H9 (cell line): ENCODE measurements at regions not wholly inside any gene's neighbourhood (a gene's known extent, or its start where the extent isn't known, plus 50 kb on each side); places are given as distances from the start of the nearest gene placed in this dataset.

ENCODE experiments used
- DNase-seq: peaks from one replicate; pipeline ENCODE4 v3.0.0-alpha.2; 2017
- H2AFZ ChIP-seq: one replicate; pipeline ENCODE4 v1.6.1; 2013; ENCODE audit warnings: mild to moderate bottlenecking, low read length, control low read depth, moderate library complexity
- H2AK5ac ChIP-seq: 2 replicates; pipeline ENCODE4 v1.6.1; 2013; ENCODE audit warnings: low read length, control low read depth, mixed read lengths; ENCODE audit not compliant: insufficient read length
- H2BK120ac ChIP-seq: one replicate; pipeline ENCODE4 v1.6.1; 2013; ENCODE audit warnings: low read depth, mild to moderate bottlenecking, low read length, control low read depth, inconsistent platforms; ENCODE audit not compliant: poor library complexity, severe bottlenecking
- H2BK12ac ChIP-seq: 2 replicates; pipeline ENCODE4 v1.6.1; 2013; ENCODE audit warnings: low read length, control low read depth, mixed read lengths, low read depth; ENCODE audit not compliant: insufficient read length
- H2BK15ac ChIP-seq: 2 replicates; pipeline ENCODE4 v1.6.1; 2013; ENCODE audit warnings: low read depth, low read length, control low read depth
- H2BK20ac ChIP-seq: one replicate; pipeline ENCODE4 v1.6.1; 2013; ENCODE audit warnings: low read depth, mild to moderate bottlenecking, low read length, control low read depth, inconsistent platforms; ENCODE audit not compliant: poor library complexity, severe bottlenecking
- H2BK5ac ChIP-seq: 2 replicates; pipeline ENCODE4 v1.6.1; 2013; ENCODE audit warnings: low read length, control low read depth, mixed read lengths; ENCODE audit not compliant: insufficient read length
- H3K14ac ChIP-seq: 2 replicates; pipeline ENCODE4 v1.6.1; 2013; ENCODE audit warnings: low read length, control low read depth; ENCODE audit not compliant: insufficient read depth
- H3K18ac ChIP-seq: 2 replicates; pipeline ENCODE4 v1.6.1; 2013; ENCODE audit warnings: low read depth, mild to moderate bottlenecking, mixed read lengths, low read length, control low read depth; ENCODE audit not compliant: insufficient read length
- H3K23ac ChIP-seq: 2 replicates; pipeline ENCODE4 v1.6.1; 2013; ENCODE audit warnings: low read length, control low read depth, mixed read lengths, low read depth; ENCODE audit not compliant: insufficient read length
- H3K23me2 ChIP-seq: 2 replicates; pipeline ENCODE4 v1.6.1; 2013; ENCODE audit warnings: low read depth, mild to moderate bottlenecking, mixed read lengths, low read length, control low read depth; ENCODE audit not compliant: insufficient read length, poor library complexity, severe bottlenecking
- H3K27ac ChIP-seq: 2 replicates; pipeline ENCODE4 v1.5.1; 2013; ENCODE audit warnings: low read length, control low read depth, mixed read lengths, low read depth; ENCODE audit not compliant: insufficient read length
- H3K27me3 ChIP-seq: 2 replicates; pipeline ENCODE4 v1.6.1; 2013; ENCODE audit warnings: low read length, control low read depth, inconsistent platforms; ENCODE audit not compliant: insufficient read depth
- H3K4ac ChIP-seq: 2 replicates; pipeline ENCODE4 v1.6.1; 2013; ENCODE audit warnings: low read depth, mild to moderate bottlenecking, control low read depth, inconsistent platforms, low read length, moderate library complexity
- H3K4me1 ChIP-seq: 2 replicates; pipeline ENCODE4 v1.6.1; 2013; ENCODE audit warnings: low read length, control low read depth, inconsistent platforms; ENCODE audit not compliant: insufficient read depth
- H3K4me2 ChIP-seq: 2 replicates; pipeline ENCODE4 v1.6.1; 2013; ENCODE audit warnings: low read length, control low read depth, mixed read lengths; ENCODE audit not compliant: insufficient read length, insufficient read depth
- H3K56ac ChIP-seq: 2 replicates; pipeline ENCODE4 v1.6.1; 2013; ENCODE audit warnings: low read depth, mild to moderate bottlenecking, mixed read lengths, low read length, control low read depth; ENCODE audit not compliant: insufficient read length
- H3K79me1 ChIP-seq: 2 replicates; pipeline ENCODE4 v1.6.1; 2013; ENCODE audit warnings: low read depth, mild to moderate bottlenecking, moderate library complexity, low read length, control low read depth, inconsistent platforms; ENCODE audit not compliant: insufficient read depth, poor library complexity, severe bottlenecking
- H3K79me2 ChIP-seq: 2 replicates; pipeline ENCODE4 v1.6.1; 2013; ENCODE audit warnings: low read length, control low read depth, inconsistent platforms; ENCODE audit not compliant: insufficient read depth
- H3K9ac ChIP-seq: 2 replicates; pipeline ENCODE4 v1.6.1; 2013; ENCODE audit warnings: low read length, control low read depth, mixed read lengths; ENCODE audit not compliant: insufficient read length; ENCODE audit errors: extremely low read depth
- H3K9me3 ChIP-seq: one replicate; pipeline ENCODE4 v1.6.1; 2013; ENCODE audit warnings: low read depth, low read length, inconsistent platforms; ENCODE audit not compliant: control insufficient read depth
- H3T11ph ChIP-seq: one replicate; pipeline ENCODE4 v1.6.1; 2013; ENCODE audit warnings: mild to moderate bottlenecking, low read length, control low read depth, inconsistent platforms
- H4K20me1 ChIP-seq: one replicate; pipeline ENCODE4 v1.6.1; 2013; ENCODE audit not compliant: control insufficient read depth, insufficient read length, insufficient read depth
- H4K5ac ChIP-seq: 2 replicates; pipeline ENCODE4 v1.6.1; 2013; ENCODE audit warnings: low read depth, mild to moderate bottlenecking, mixed read lengths, low read length, control low read depth; ENCODE audit not compliant: insufficient read length
- H4K8ac ChIP-seq: replicated peaks from 2 replicates; pipeline ENCODE4 v1.6.1; 2013; ENCODE audit warnings: low read length, control low read depth, mixed read lengths, low read depth; ENCODE audit not compliant: insufficient read length
- H4K91ac ChIP-seq: 2 replicates; pipeline ENCODE4 v1.6.1; 2013; ENCODE audit warnings: low read depth, mild to moderate bottlenecking, moderate library complexity, mixed read lengths, low read length, control low read depth; ENCODE audit not compliant: insufficient read length
- H3K27ac Mint-ChIP-seq, 3 experiments: 2 replicates in 2 of 3; 3 replicates in 1 of 3; pipeline ENCODE4 v1.8.0; 2020 to 2021; ENCODE audit warnings: mixed read lengths in 3 of 3, mild to moderate bottlenecking in 1 of 3, moderate library complexity in 1 of 3
- H3K27me3 Mint-ChIP-seq: 2 replicates; pipeline ENCODE4 v1.8.0; 2021; ENCODE audit warnings: low read depth, mild to moderate bottlenecking, moderate library complexity, mixed read lengths
- H3K36me3 Mint-ChIP-seq, 3 experiments: 2 replicates in 2 of 3; 3 replicates in 1 of 3; pipeline ENCODE4 v1.8.0; 2020 to 2021; ENCODE audit warnings: low read depth in 3 of 3, mixed read lengths in 3 of 3; ENCODE audit not compliant: insufficient read depth in 1 of 3
- H3K4me1 Mint-ChIP-seq, 2 experiments: 2 replicates each; pipeline ENCODE4 v1.8.0; 2020; ENCODE audit warnings: mixed read lengths in 2 of 2
- H3K4me3 Mint-ChIP-seq, 2 experiments: 2 replicates in 1 of 2; 3 replicates in 1 of 2; pipeline ENCODE4 v1.8.0; 2020 to 2021; ENCODE audit warnings: mild to moderate bottlenecking in 2 of 2, mixed read lengths in 2 of 2, moderate library complexity in 1 of 2
- H3K9me3 Mint-ChIP-seq, 2 experiments: 2 replicates in 1 of 2; 3 replicates in 1 of 2; pipeline ENCODE4 v1.8.0; 2020; ENCODE audit warnings: mild to moderate bottlenecking in 2 of 2, mixed read lengths in 2 of 2, moderate library complexity in 1 of 2
- WGBS: extraction: QIAGEN DNeasy Blood & Tissue Kit; methylation state at CpG from one replicate; pipeline ENCODE4 v1.1.7; 2013; ENCODE audit warnings: missing lambda C conversion rate, low lambda C conversion rate, mixed read lengths; ENCODE audit not compliant: insufficient read length; ENCODE audit errors: extremely low coverage; 5-methylcytosine and 5-hydroxymethylcytosine counted together
- TF ChIP-seq, protein P1 (sequence below): fragments of 200-600 bp; sonication (generic); conservative IDR thresholded peaks from 3 replicates; pipeline ENCODE4 v1.8.0; 2021; ENCODE audit warnings: antibody characterized with exemption, mild to moderate bottlenecking

- Histone ChIP-seq H3K27me3 (no peaks in the 10 kb centered on the region), H3K79me2 (no peaks in the 10 kb centered on the region), H3K18ac (no peak overlapping the region), H2BK12ac (no peak overlapping the region), H3T11ph (no peak overlapping the region), H2BK20ac (no peak overlapping the region), H2AK5ac (no peak overlapping the region), H4K5ac (no peak overlapping the region), H3K56ac (no peak overlapping the region), H3K23ac (no peak overlapping the region), H3K9me3 (no peaks in the 10 kb centered on the region), H3K27ac (no peak overlapping the region), H4K8ac (no peak overlapping the region), H2BK5ac (no peak overlapping the region), H3K4me2 (no peak overlapping the region), H3K23me2 (no peaks in the 10 kb centered on the region), H4K91ac (no peak overlapping the region), H2BK15ac (no peak overlapping the region), H3K9ac (no peak overlapping the region), H2AFZ (no peak overlapping the region), H2BK120ac (no peak overlapping the region), H4K20me1 (no peaks in the 10 kb centered on the region), H3K4ac (no peak overlapping the region), H3K14ac (no peak overlapping the region), H3K79me1 (no peaks in the 10 kb centered on the region), H3K4me1 (peaks cover 1% of the 10 kb centered on the region; the same call in 1 of the 2 replicates)
- peaks cover 0 to 3% (median 0%) of the 10 kb centered on the region in 3 experiments; a peak in 1 of 7 replicates for H3K36me3 Mint-ChIP-seq
- H3K4me1 Mint-ChIP-seq = peaks cover 31% of the 10 kb centered on the region in 2 experiments
- H3K9me3 Mint-ChIP-seq = peaks cover 0 to 2% of the 10 kb centered on the region in 2 experiments; a peak in 1 of 5 replicates
- no peak overlapping the region; a peak in 1 of 5 replicates for H3K4me3 Mint-ChIP-seq
- DNase-seq = peak; percentile 19
- peak overlapping the region in 2 of 3 experiments; percentile 76 to 97; a peak in 2 of 7 replicates for H3K27ac Mint-ChIP-seq
- TF ChIP-seq, protein P1, sequence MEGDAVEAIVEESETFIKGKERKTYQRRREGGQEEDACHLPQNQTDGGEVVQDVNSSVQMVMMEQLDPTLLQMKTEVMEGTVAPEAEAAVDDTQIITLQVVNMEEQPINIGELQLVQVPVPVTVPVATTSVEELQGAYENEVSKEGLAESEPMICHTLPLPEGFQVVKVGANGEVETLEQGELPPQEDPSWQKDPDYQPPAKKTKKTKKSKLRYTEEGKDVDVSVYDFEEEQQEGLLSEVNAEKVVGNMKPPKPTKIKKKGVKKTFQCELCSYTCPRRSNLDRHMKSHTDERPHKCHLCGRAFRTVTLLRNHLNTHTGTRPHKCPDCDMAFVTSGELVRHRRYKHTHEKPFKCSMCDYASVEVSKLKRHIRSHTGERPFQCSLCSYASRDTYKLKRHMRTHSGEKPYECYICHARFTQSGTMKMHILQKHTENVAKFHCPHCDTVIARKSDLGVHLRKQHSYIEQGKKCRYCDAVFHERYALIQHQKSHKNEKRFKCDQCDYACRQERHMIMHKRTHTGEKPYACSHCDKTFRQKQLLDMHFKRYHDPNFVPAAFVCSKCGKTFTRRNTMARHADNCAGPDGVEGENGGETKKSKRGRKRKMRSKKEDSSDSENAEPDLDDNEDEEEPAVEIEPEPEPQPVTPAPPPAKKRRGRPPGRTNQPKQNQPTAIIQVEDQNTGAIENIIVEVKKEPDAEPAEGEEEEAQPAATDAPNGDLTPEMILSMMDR = no peak
- peaks cover 12% of the 10 kb centered on the region for H3K27me3 Mint-ChIP-seq
- no CpG with 5 or more reads among the region's 9 CpGs for WGBS
Measured at GRCh38 chr2:129757366-129757914, 222.0 kb upstream of the RAB6C start.
